ENCODE measurements at regions not wholly inside any gene's neighbourhood (a gene's known extent, or its start where the extent isn't known, plus 50 kb on each side); places are given as distances from the start of the nearest gene placed in this dataset.

GRCh38 chr4:72814241-72814640 lies 245.2 kb upstream of the ADAMTS3 start:
- WGBS = 78% methylated on average over 1 of the region's 1 CpG
- DNase-seq (ENCODE audit: low spot score) = no peak
- Histone ChIP-seq H3K9ac (ENCODE audit: low read depth in 1 of 2, low read length in 2 of 2) (no peak overlapping the region), H3K4me1 (ENCODE audit: control insufficient read depth in 4 of 4, insufficient read depth in 4 of 4, low read length in 3 of 4) (no peaks in the 10 kb centered on the region), H3K4me3 (ENCODE audit: low read depth in 1 of 3, low read length in 3 of 3) (no peak overlapping the region), H3K36me3 (ENCODE audit: control insufficient read depth in 4 of 4, insufficient read depth in 3 of 4, low read depth in 1 of 4, low read length in 3 of 4) (no peaks in the 10 kb centered on the region), H3K9me3 (ENCODE audit: control insufficient read depth in 4 of 4, low read length in 3 of 4) (no peaks in the 10 kb centered on the region), H3K27ac (ENCODE audit: low read depth in 1 of 2, low read length in 2 of 2) (no peak overlapping the region), H3K27me3 (ENCODE audit: control insufficient read depth in 4 of 4, insufficient read depth in 4 of 4, low read length in 3 of 4) (no peaks in the 10 kb centered on the region)
- TF ChIP-seq CTCF (IDR thresholded peaks at IDR 0.05; ENCODE audit: low read depth, low read length, missing input control) = no peak
- TF ChIP-seq GABPA (IDR thresholded peaks at IDR 0.05 in 1 of 2, conservative IDR thresholded peaks at IDR 0.05 in 1 of 2) = no peak
- no peak for TF ChIP-seq ZBTB33 (IDR thresholded peaks at IDR 0.05)
- TF ChIP-seq RXRA (IDR thresholded peaks at IDR 0.05) = no peak
- no peak for TF ChIP-seq FOXA2 (IDR thresholded peaks at IDR 0.05)
- no peak for TF ChIP-seq ATF3 (IDR thresholded peaks at IDR 0.05)
- no peak for TF ChIP-seq EGR1 (IDR thresholded peaks at IDR 0.05; ENCODE audit: low read depth in 2 of 2)
- no peak for TF ChIP-seq NR2F2 (IDR thresholded peaks at IDR 0.05)
- no peak for TF ChIP-seq FOXA1 (IDR thresholded peaks at IDR 0.05)
- TF ChIP-seq, protein P1, sequence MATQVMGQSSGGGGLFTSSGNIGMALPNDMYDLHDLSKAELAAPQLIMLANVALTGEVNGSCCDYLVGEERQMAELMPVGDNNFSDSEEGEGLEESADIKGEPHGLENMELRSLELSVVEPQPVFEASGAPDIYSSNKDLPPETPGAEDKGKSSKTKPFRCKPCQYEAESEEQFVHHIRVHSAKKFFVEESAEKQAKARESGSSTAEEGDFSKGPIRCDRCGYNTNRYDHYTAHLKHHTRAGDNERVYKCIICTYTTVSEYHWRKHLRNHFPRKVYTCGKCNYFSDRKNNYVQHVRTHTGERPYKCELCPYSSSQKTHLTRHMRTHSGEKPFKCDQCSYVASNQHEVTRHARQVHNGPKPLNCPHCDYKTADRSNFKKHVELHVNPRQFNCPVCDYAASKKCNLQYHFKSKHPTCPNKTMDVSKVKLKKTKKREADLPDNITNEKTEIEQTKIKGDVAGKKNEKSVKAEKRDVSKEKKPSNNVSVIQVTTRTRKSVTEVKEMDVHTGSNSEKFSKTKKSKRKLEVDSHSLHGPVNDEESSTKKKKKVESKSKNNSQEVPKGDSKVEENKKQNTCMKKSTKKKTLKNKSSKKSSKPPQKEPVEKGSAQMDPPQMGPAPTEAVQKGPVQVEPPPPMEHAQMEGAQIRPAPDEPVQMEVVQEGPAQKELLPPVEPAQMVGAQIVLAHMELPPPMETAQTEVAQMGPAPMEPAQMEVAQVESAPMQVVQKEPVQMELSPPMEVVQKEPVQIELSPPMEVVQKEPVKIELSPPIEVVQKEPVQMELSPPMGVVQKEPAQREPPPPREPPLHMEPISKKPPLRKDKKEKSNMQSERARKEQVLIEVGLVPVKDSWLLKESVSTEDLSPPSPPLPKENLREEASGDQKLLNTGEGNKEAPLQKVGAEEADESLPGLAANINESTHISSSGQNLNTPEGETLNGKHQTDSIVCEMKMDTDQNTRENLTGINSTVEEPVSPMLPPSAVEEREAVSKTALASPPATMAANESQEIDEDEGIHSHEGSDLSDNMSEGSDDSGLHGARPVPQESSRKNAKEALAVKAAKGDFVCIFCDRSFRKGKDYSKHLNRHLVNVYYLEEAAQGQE (IDR thresholded peaks at IDR 0.05) = no peak
- TF ChIP-seq SP1 (IDR thresholded peaks at IDR 0.05) = no peak
- no peak for TF ChIP-seq HNF4A (conservative IDR thresholded peaks at IDR 0.05)
- TF ChIP-seq RAD21 (IDR thresholded peaks at IDR 0.05) = no peak

GRCh38 chr4:72809208-72809607 lies 240.2 kb upstream of the ADAMTS3 start:
- WGBS = 87% methylated on average over 1 of the region's 1 CpG
- H3K4me1 ChIP-seq (ENCODE audit: control insufficient read depth in 4 of 4, insufficient read depth in 4 of 4, low read length in 3 of 4) = no peaks in the 10 kb centered on the region
- TF ChIP-seq YY1 (IDR thresholded peaks at IDR 0.05) (no peak), TAF1 (conservative IDR thresholded peaks at IDR 0.05) (no peak), FOXA1 (IDR thresholded peaks at IDR 0.05) (no peak), JUND (IDR thresholded peaks at IDR 0.05) (no peak), RAD21 (IDR thresholded peaks at IDR 0.05) (no peak), SP1 (IDR thresholded peaks at IDR 0.05) (no peak), ZBTB33 (IDR thresholded peaks at IDR 0.05) (no peak), ATF3 (IDR thresholded peaks at IDR 0.05) (no peak), RXRA (IDR thresholded peaks at IDR 0.05) (no peak), CTCF (IDR thresholded peaks at IDR 0.05; ENCODE audit: low read depth, low read length, missing input control) (no peak), EGR1 (IDR thresholded peaks at IDR 0.05; ENCODE audit: low read depth in 2 of 2) (no peak)
- TF ChIP-seq, protein P2, sequence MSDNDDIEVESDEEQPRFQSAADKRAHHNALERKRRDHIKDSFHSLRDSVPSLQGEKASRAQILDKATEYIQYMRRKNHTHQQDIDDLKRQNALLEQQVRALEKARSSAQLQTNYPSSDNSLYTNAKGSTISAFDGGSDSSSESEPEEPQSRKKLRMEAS (IDR thresholded peaks at IDR 0.05) = no peak

More at GRCh38 chr4:72809208-72809607, 240.2 kb upstream of the ADAMTS3 start:
- no peaks in the 10 kb centered on the region for H3K9me3 ChIP-seq (ENCODE audit: control insufficient read depth in 4 of 4, low read length in 3 of 4)
- no peak overlapping the region for H3K4me3 ChIP-seq (ENCODE audit: low read depth in 1 of 3, low read length in 3 of 3)
- H3K9ac ChIP-seq (ENCODE audit: low read depth in 1 of 2, low read length in 2 of 2) = no peak overlapping the region
- H3K27ac ChIP-seq (ENCODE audit: low read depth in 1 of 2, low read length in 2 of 2) = no peak overlapping the region
- no peak for DNase-seq (ENCODE audit: low spot score)
- no peaks in the 10 kb centered on the region for H3K36me3 ChIP-seq (ENCODE audit: control insufficient read depth in 4 of 4, insufficient read depth in 3 of 4, low read depth in 1 of 4, low read length in 3 of 4)
- no peaks in the 10 kb centered on the region for H3K27me3 ChIP-seq (ENCODE audit: control insufficient read depth in 4 of 4, insufficient read depth in 4 of 4, low read length in 3 of 4)
